Endothelial cell of umbilical vein (primary cell): ENCODE measurements at regions not wholly inside any gene's neighbourhood (a gene's known extent, or its start where the extent isn't known, plus 50 kb on each side); places are given as distances from the start of the nearest gene placed in this dataset.

Experiments used
- BruUV-seq: library from RNA; stranded (reverse); fragments of 400-500 nt; replicated peaks from 2 replicates; lab custom pipeline; 2021; lab: Mats Ljungman, UMichigan
- CTCF ChIA-PET: fragments of 300-600, 350-600 bp; sonication (Branson Sonifier 250); formaldehyde crosslinking; loops from one replicate; lab custom pipeline; 2021; ENCODE audit warnings: antibody characterized with exemption, inconsistent platforms; lab: Charles Lee
- POLR2A ChIA-PET: fragments of 300-600, 350-600 bp; sonication (Branson Sonifier 250); formaldehyde crosslinking; loops from one replicate; lab custom pipeline; 2021; ENCODE audit warnings: antibody characterized with exemption, inconsistent platforms; lab: Charles Lee
- DNase-seq: peaks from one replicate; pipeline ENCODE4 v3.0.0-alpha.2; 2011; ENCODE audit warnings: low read depth, low spot score
- FAIRE-seq: peaks from 2 replicates; lab custom pipeline; 2011; peaks lifted over from hg19 to GRCh38; lab: Jason Lieb, UNC
- H2AFZ ChIP-seq: 2 replicates; pipeline ENCODE4 v1.6.0; 2012; ENCODE audit warnings: low read depth, low read length, control low read depth, inconsistent platforms
- H3K27ac ChIP-seq: 2 replicates; pipeline ENCODE4 v1.5.1; 2011; ENCODE audit warnings: low read depth, mild to moderate bottlenecking, control low read depth, low read length, moderate library complexity; ENCODE audit not compliant: insufficient read depth
- H3K27me3 ChIP-seq, 2 experiments: 2 replicates each; pipeline versions ENCODE4 v1.6.0 to v1.6.1; 2011; ENCODE audit warnings: low read length in 2 of 2, mixed read lengths in 1 of 2; ENCODE audit not compliant: control insufficient read depth in 2 of 2, insufficient read depth in 2 of 2
- H3K36me3 ChIP-seq, 2 experiments: 2 replicates in 1 of 2; 3 replicates in 1 of 2; pipeline ENCODE4 v1.5.1; 2011; ENCODE audit warnings: low read length in 2 of 2, mild to moderate bottlenecking in 1 of 2, moderate library complexity in 1 of 2; ENCODE audit not compliant: control insufficient read depth in 2 of 2, insufficient read depth in 2 of 2; ENCODE audit errors: extremely low read depth in 1 of 2
- H3K4me1 ChIP-seq: 3 replicates; pipeline ENCODE4 v1.5.1; 2011; ENCODE audit warnings: mild to moderate bottlenecking, low read length; ENCODE audit not compliant: control insufficient read depth, insufficient read depth; ENCODE audit errors: extremely low read depth
- H3K4me2 ChIP-seq: 2 replicates; pipeline ENCODE4 v1.6.1; 2011; ENCODE audit warnings: low read length, control low read depth, mixed read lengths; ENCODE audit not compliant: insufficient read depth
- H3K4me3 ChIP-seq, 3 experiments: fragments of 200-600 bp in 1 of 3; sonication (generic), shearing (Covaris generic) in 1 of 3; replicated peaks in 1 of 3; 2 replicates each; pipeline ENCODE4 v1.5.1; 2011 to 2016; ENCODE audit warnings: control low read depth in 3 of 3, low read length in 3 of 3, mild to moderate bottlenecking in 2 of 3, inconsistent platforms in 1 of 3, low read depth in 1 of 3, moderate library complexity in 1 of 3; ENCODE audit not compliant: insufficient read depth in 1 of 3
- H3K79me2 ChIP-seq: 2 replicates; pipeline ENCODE4 v1.6.0; 2012; ENCODE audit warnings: low read length, inconsistent platforms; ENCODE audit not compliant: control insufficient read depth, insufficient read depth
- H3K9ac ChIP-seq: replicated peaks from 2 replicates; pipeline ENCODE3; 2011; ENCODE audit warnings: low read length, control low read depth; ENCODE audit not compliant: insufficient read depth; ENCODE audit errors: extremely low read depth
- H3K9me1 ChIP-seq: replicated peaks from 3 replicates; pipeline ENCODE4 v1.6.0; 2011; ENCODE audit warnings: mild to moderate bottlenecking, low read length; ENCODE audit not compliant: control insufficient read depth, insufficient read depth; ENCODE audit errors: extremely low read depth
- H3K9me3 ChIP-seq: replicated peaks from 2 replicates; pipeline ENCODE4 v1.5.1; 2012; ENCODE audit warnings: low read length, inconsistent platforms; ENCODE audit not compliant: control insufficient read depth, insufficient read depth
- H4K20me1 ChIP-seq: replicated peaks from 2 replicates; pipeline ENCODE3; 2011; ENCODE audit warnings: mild to moderate bottlenecking, low read length; ENCODE audit not compliant: control insufficient read depth, insufficient read depth; ENCODE audit errors: extremely low read depth
- EZH2 ChIP-seq: IDR thresholded peaks from 2 replicates; pipeline ENCODE4 v1.6.1; 2012; ENCODE audit warnings: borderline replicate concordance, low read depth, mild to moderate bottlenecking, moderate library complexity, low read length, inconsistent platforms; ENCODE audit not compliant: severe bottlenecking
- FOS ChIP-seq: IDR thresholded peaks from 2 replicates; pipeline ENCODE4 v1.6.1; 2011; ENCODE audit warnings: mild to moderate bottlenecking, low read length, moderate library complexity, borderline replicate concordance; ENCODE audit not compliant: insufficient read depth
- GATA2 ChIP-seq: IDR thresholded peaks from 2 replicates; pipeline ENCODE4 v1.7.0; 2011; ENCODE audit warnings: low read depth, mild to moderate bottlenecking, moderate library complexity, mixed read lengths, low read length; ENCODE audit not compliant: insufficient read length, insufficient read depth
- JUN ChIP-seq: IDR thresholded peaks from 2 replicates; pipeline ENCODE4 v1.6.1; 2011; ENCODE audit warnings: borderline replicate concordance, low read depth; ENCODE audit not compliant: insufficient read length, insufficient read depth
- MYC ChIP-seq: IDR thresholded peaks from one replicate; pipeline ENCODE4 v1.6.1; 2011; ENCODE audit warnings: mild to moderate bottlenecking, low read depth, low read length
- POLR2A ChIP-seq: IDR thresholded peaks from 2 replicates; pipeline ENCODE4 v1.6.1; 2012; ENCODE audit warnings: low read depth, mild to moderate bottlenecking, control low read depth, low read length
- POLR2AphosphoS5 ChIP-seq: IDR thresholded peaks from 2 replicates; pipeline ENCODE4 v1.6.1; 2012; ENCODE audit warnings: low read depth, mild to moderate bottlenecking, control low read depth, low read length, moderate library complexity; ENCODE audit not compliant: insufficient read depth
- dilution Hi-C: fragments of 300-500 bp; cut with MboI; formaldehyde crosslinking; loops from one replicate; pipeline ENCODE4 v1.15.0; 2019; ENCODE audit warnings: low sequenced_read_pairs; ENCODE audit not compliant: extremely low pct_ligation_motif_present
- intact Hi-C: fragments of 100-400 bp; cut with micrococcal nuclease; formaldehyde crosslinking; loops from one replicate; pipeline ENCODE4 v1.10.0; 2022
- TF ChIP-seq, protein P1 (sequence below), 2 donors: IDR thresholded peaks; 1 replicate in 1 of 2; 2 replicates in 1 of 2; pipeline ENCODE4 v1.5.1; 2011; ENCODE audit warnings: low read length in 2 of 2, mild to moderate bottlenecking in 2 of 2, moderate library complexity in 2 of 2, control low read depth in 1 of 2, inconsistent platforms in 1 of 2, low read depth in 1 of 2; ENCODE audit not compliant: insufficient read depth in 1 of 2; ENCODE audit errors: extremely low read depth in 1 of 2
- TF ChIP-seq, protein P2 (sequence below): IDR thresholded peaks from 2 replicates; pipeline ENCODE4 v1.6.1; 2011; ENCODE audit not compliant: insufficient read depth, insufficient read length

DNA sequence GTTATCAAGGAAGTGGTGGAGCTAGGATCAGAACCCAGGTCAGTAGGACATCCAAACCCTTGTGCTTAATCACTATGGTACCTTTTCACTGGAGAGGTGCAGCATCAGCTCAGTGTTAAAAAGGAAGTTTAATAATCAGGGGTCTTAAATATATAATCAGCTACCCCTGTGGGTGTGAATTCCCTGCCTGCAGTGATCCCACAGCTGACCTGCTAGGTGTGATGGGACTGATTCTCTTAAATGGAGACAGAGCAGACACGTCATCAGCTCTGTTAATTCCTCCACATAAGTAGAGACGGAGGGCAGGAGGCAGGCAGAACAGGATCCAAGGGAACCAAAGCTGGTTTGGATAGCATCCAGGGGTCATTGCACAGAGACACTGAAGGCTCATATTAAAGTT lies 154.1 kb upstream of the CRBN start:
- DNase-seq = no peak
- TF ChIP-seq, protein P1, sequence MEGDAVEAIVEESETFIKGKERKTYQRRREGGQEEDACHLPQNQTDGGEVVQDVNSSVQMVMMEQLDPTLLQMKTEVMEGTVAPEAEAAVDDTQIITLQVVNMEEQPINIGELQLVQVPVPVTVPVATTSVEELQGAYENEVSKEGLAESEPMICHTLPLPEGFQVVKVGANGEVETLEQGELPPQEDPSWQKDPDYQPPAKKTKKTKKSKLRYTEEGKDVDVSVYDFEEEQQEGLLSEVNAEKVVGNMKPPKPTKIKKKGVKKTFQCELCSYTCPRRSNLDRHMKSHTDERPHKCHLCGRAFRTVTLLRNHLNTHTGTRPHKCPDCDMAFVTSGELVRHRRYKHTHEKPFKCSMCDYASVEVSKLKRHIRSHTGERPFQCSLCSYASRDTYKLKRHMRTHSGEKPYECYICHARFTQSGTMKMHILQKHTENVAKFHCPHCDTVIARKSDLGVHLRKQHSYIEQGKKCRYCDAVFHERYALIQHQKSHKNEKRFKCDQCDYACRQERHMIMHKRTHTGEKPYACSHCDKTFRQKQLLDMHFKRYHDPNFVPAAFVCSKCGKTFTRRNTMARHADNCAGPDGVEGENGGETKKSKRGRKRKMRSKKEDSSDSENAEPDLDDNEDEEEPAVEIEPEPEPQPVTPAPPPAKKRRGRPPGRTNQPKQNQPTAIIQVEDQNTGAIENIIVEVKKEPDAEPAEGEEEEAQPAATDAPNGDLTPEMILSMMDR (IDR thresholded peaks at IDR 0.05; ENCODE audit: extremely low read depth in 1 of 2, insufficient read depth in 1 of 2, low read depth in 1 of 2, low read length in 2 of 2) = no peak
- TF ChIP-seq, protein P2, sequence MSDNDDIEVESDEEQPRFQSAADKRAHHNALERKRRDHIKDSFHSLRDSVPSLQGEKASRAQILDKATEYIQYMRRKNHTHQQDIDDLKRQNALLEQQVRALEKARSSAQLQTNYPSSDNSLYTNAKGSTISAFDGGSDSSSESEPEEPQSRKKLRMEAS = no peak
- TF ChIP-seq POLR2A (no peak), FOS (no peak), POLR2AphosphoS5 (no peak), JUN (no peak), GATA2 (no peak)
- no peak overlapping the region for H3K27ac ChIP-seq
- H3K27me3 ChIP-seq = no peaks in the 10 kb centered on the region
- POLR2A ChIA-PET = no interaction called here
- no peak overlapping the region for H3K4me3 ChIP-seq
- H3K79me2 ChIP-seq = no peaks in the 10 kb centered on the region
- dilution Hi-C loops = no loop called here
- no peaks in the 10 kb centered on the region for H3K9me3 ChIP-seq
- CTCF ChIA-PET = no interaction called here
- no peak overlapping the region for H2AFZ ChIP-seq
- no peaks in the 10 kb centered on the region for H3K36me3 ChIP-seq
- no peaks in the 10 kb centered on the region for H3K9me1 ChIP-seq
- H3K4me1 ChIP-seq = no peaks in the 10 kb centered on the region
- H4K20me1 ChIP-seq = no peaks in the 10 kb centered on the region
- FAIRE-seq = no peak
- intact Hi-C loops = no loop called here
- H3K9ac ChIP-seq = no peak overlapping the region
- no TSS peak for BruUV-seq
- no peak overlapping the region for H3K4me2 ChIP-seq

DNA sequence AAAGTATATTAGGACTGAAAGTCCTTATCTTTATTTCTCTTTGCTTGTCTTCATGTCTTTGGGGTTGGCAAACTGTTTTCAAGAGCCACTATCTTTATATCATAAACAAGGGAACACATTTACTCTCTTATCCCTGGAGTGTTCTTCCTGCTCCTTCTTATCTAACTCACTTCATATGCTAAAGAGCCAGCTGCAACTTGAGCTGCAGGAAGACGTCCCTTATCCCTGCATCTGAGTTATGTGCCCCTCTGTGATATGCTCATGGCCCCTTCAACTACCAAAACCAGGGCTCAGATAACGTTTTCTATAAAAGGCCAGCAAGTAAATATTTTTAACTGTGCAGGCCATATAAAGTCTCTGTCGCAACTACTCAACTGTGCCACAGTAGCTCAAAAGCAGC lies 137.0 kb upstream of the CRBN start:
- Histone ChIP-seq H3K79me2 (no peaks in the 10 kb centered on the region), H3K4me3 (no peak overlapping the region), H3K9me1 (no peaks in the 10 kb centered on the region), H3K4me2 (no peak overlapping the region), H3K9me3 (no peaks in the 10 kb centered on the region), H3K27ac (no peak overlapping the region), H3K36me3 (no peaks in the 10 kb centered on the region), H3K27me3 (no peaks in the 10 kb centered on the region), H3K9ac (no peak overlapping the region), H4K20me1 (no peaks in the 10 kb centered on the region), H2AFZ (no peak overlapping the region), H3K4me1 (no peaks in the 10 kb centered on the region)
- FAIRE-seq (no peak), DNase-seq (no peak)
- TF ChIP-seq JUN (no peak), GATA2 (no peak), POLR2AphosphoS5 (no peak), MYC (no peak), EZH2 (no peak), FOS (no peak), POLR2A (no peak)
- TF ChIP-seq, protein P2 = no peak
- TF ChIP-seq, protein P1 (IDR thresholded peaks at IDR 0.05; ENCODE audit: extremely low read depth in 1 of 2, insufficient read depth in 1 of 2, low read depth in 1 of 2, low read length in 2 of 2) = no peak
- dilution Hi-C loops = no loop called here
- ChIA-PET POLR2A (no interaction called here), CTCF (no interaction called here)
- intact Hi-C loops = no loop called here
- BruUV-seq = no TSS peak
